Immature natural killer cell (primary cell): ENCODE measurements at regions not wholly inside any gene's neighbourhood (a gene's known extent, or its start where the extent isn't known, plus 50 kb on each side); places are given as distances from the start of the nearest gene placed in this dataset.

Experiments used
- DNase-seq, 3 donors: peaks; one replicate each; pipeline ENCODE4 v3.0.0; 2022; ENCODE audit warnings: mixed read lengths in 1 of 3
- H3K27ac Mint-ChIP-seq, 6 donors: one replicate each; pipeline ENCODE4 v1.8.0; 2020; ENCODE audit warnings: mixed read lengths in 6 of 6, mild to moderate bottlenecking in 5 of 6, inconsistent platforms in 4 of 6, moderate library complexity in 3 of 6
- H3K27me3 Mint-ChIP-seq, 3 donors: one replicate each; pipeline ENCODE4 v1.8.0; 2020 to 2021; ENCODE audit warnings: low read depth in 3 of 3, mild to moderate bottlenecking in 3 of 3, mixed read lengths in 3 of 3, moderate library complexity in 3 of 3, inconsistent platforms in 1 of 3
- H3K36me3 Mint-ChIP-seq, 3 donors: one replicate each; pipeline ENCODE4 v1.8.0; 2020; ENCODE audit warnings: mixed read lengths in 3 of 3, inconsistent platforms in 2 of 3, mild to moderate bottlenecking in 2 of 3
- H3K4me1 Mint-ChIP-seq, 2 donors: one replicate each; pipeline ENCODE4 v1.8.0; 2020; ENCODE audit warnings: inconsistent platforms in 2 of 2, mild to moderate bottlenecking in 2 of 2, mixed read lengths in 2 of 2, moderate library complexity in 1 of 2
- H3K4me3 Mint-ChIP-seq, 5 donors: one replicate each; pipeline ENCODE4 v1.8.0; 2020; ENCODE audit warnings: mild to moderate bottlenecking in 5 of 5, mixed read lengths in 5 of 5, inconsistent platforms in 3 of 5, moderate library complexity in 3 of 5
- H3K9me3 Mint-ChIP-seq, 6 donors: one replicate each; pipeline ENCODE4 v1.8.0; 2020; ENCODE audit warnings: mild to moderate bottlenecking in 6 of 6, mixed read lengths in 6 of 6, inconsistent platforms in 4 of 6, moderate library complexity in 3 of 6

GRCh38 chr20:6715401-6715941, 52.0 kb upstream of the BMP2 start:
- DNase-seq: no peak
- peaks cover 0 to 7% (median under 1%) of the 10 kb centered on the region in 3 donors for H3K27me3 Mint-ChIP-seq
- no peak overlapping the region for H3K4me3 Mint-ChIP-seq
- no peak overlapping the region for H3K27ac Mint-ChIP-seq
- no peaks in the 10 kb centered on the region for H3K4me1 Mint-ChIP-seq
- H3K9me3 Mint-ChIP-seq: peaks cover 0 to 4% (median 0%) of the 10 kb centered on the region in 6 donors
- H3K36me3 Mint-ChIP-seq: no peaks in the 10 kb centered on the region

DNA sequence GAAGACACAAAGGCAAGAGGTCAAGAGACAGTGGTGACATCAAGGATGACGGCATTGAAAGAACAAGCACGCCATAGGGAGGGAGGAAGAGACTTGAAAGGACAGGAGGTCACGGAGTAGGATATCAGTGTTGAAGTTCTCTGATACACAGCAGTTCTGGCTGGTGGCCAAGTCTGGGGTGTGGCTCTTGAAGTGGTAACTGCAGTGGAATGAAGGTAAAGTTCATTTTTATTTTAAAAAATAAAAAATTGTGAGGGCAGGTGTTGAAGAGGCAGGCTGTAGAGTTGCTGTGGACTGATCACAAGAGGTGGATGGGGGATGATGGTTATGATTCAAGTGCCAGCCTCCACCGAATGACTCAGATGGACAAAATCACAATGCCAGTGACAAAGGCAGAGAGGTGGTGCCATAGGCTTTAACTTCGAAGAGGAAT, 53.2 kb upstream of the BMP2 start:
- Mint-ChIP-seq H3K4me3 (no peak overlapping the region), H3K27ac (no peak overlapping the region), H3K36me3 (no peaks in the 10 kb centered on the region), H3K9me3 (peaks cover 0 to 4% (median 0%) of the 10 kb centered on the region in 6 donors), H3K4me1 (no peaks in the 10 kb centered on the region), H3K27me3 (peaks cover 0 to 3% (median 2%) of the 10 kb centered on the region in 3 donors)
- DNase-seq: no peak

DNA sequence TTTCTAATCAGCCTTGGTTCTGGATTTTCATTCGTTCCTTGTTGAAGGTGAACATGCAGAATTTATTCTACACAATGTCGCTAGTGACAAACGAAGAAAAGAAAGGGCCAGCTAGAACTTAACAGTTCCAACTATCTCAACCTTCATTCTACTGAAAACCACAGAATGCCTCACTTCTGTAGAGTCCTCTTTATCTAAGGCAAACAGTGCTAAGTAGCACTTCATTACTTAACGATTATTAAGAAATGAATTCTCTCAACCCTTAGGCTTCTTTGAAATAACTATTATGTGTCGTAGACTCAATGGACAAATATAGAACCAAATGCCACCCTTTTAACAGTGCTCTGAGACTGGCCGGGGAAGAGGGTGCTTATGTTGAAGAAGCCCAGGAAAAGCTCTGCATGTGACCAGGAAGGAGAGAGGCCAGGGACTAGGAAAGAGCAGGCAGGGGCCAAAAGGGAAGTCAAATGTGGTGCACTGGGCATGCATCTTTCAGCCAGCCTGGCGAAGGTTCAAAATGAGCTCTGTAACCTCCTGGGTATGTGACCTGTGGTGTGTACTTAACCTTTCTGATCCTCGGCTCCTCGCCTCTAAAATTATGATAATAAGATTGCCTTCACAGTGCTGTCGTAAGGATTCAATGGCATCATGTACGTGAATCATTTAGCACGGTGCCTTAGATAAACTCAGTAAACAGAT, 55.4 kb upstream of the BMP2 start:
- Mint-ChIP-seq H3K9me3 (peaks cover 0 to 4% (median 0%) of the 10 kb centered on the region in 6 donors), H3K36me3 (no peaks in the 10 kb centered on the region), H3K4me1 (peaks cover 7 to 8% of the 10 kb centered on the region in 2 donors), H3K27me3 (peaks cover 0 to 2% (median 0%) of the 10 kb centered on the region in 3 donors), H3K4me3 (no peak overlapping the region), H3K27ac (no peak overlapping the region)
- no peak for DNase-seq

GRCh38 chr20:6709910-6710595, 57.4 kb upstream of the BMP2 start:
- H3K27ac Mint-ChIP-seq: no peak overlapping the region
- peaks cover 19 to 22% of the 10 kb centered on the region in 2 donors for H3K4me1 Mint-ChIP-seq
- no peak for DNase-seq
- H3K36me3 Mint-ChIP-seq: no peaks in the 10 kb centered on the region
- no peak overlapping the region for H3K4me3 Mint-ChIP-seq
- peaks cover 0 to 4% (median 0%) of the 10 kb centered on the region in 6 donors for H3K9me3 Mint-ChIP-seq
- H3K27me3 Mint-ChIP-seq: peaks cover 0 to 2% (median 0%) of the 10 kb centered on the region in 3 donors

- no peak for DNase-seq
- Mint-ChIP-seq H3K4me3 (no peak overlapping the region), H3K9me3 (peaks cover 0 to 4% (median 0%) of the 10 kb centered on the region in 6 donors), H3K27me3 (peaks cover 0 to 2% (median 0%) of the 10 kb centered on the region in 3 donors), H3K36me3 (no peaks in the 10 kb centered on the region), H3K4me1 (peaks cover 26 to 35% of the 10 kb centered on the region in 2 donors), H3K27ac (no peak overlapping the region)
Measured at GRCh38 chr20:6708010-6708409, 59.5 kb upstream of the BMP2 start.

DNA sequence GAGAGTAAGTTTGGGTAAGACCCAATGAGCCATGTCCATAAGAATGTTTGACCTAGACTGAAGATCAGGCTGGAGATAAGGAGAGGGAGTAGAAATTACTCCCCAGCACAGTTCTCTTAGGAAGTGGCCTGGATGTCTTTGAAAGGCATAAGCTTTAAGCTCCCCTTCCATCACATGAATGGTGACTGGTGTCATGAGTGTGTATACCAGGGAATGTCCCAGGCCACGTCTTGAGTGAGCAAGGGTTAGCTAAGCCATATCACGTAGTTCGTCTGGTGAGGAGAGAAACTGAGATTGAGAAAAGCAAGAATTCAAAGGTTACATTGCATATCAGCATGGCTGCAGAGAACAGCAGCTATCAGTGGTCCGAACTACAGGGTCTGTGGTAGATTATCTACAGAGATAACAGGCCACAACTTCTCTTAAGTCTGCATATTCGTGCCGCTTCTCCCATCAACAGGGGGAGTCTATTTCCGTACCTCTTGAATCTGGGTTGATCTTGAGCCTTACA, 60.1 kb upstream of the BMP2 start:
- Mint-ChIP-seq H3K36me3 (no peaks in the 10 kb centered on the region), H3K27me3 (peaks cover 0 to 2% (median 0%) of the 10 kb centered on the region in 3 donors), H3K27ac (no peak overlapping the region), H3K4me3 (no peak overlapping the region), H3K4me1 (peaks cover 26 to 35% of the 10 kb centered on the region in 2 donors), H3K9me3 (peaks cover 0 to 4% (median 0%) of the 10 kb centered on the region in 6 donors)
- no peak for DNase-seq

- H3K36me3 Mint-ChIP-seq: no peaks in the 10 kb centered on the region
- H3K4me1 Mint-ChIP-seq: peaks cover 33 to 45% of the 10 kb centered on the region in 2 donors
- H3K27me3 Mint-ChIP-seq: peaks cover 0 to 2% (median 0%) of the 10 kb centered on the region in 3 donors
- DNase-seq: no peak
- H3K9me3 Mint-ChIP-seq: no peaks in the 10 kb centered on the region
- H3K4me3 Mint-ChIP-seq: no peak overlapping the region
- peak overlapping the region in 2 of 6 donors; percentile 36 to 45 for H3K27ac Mint-ChIP-seq
Measured at GRCh38 chr20:6705926-6706548, 61.4 kb upstream of the BMP2 start.

GRCh38 chr20:6705106-6705766, 62.2 kb upstream of the BMP2 start:
- DNase-seq: peak; percentile 5 to 19 (median 7)
- H3K27me3 Mint-ChIP-seq: peaks cover 0 to 2% (median 0%) of the 10 kb centered on the region in 3 donors
- H3K9me3 Mint-ChIP-seq: no peaks in the 10 kb centered on the region
- H3K4me1 Mint-ChIP-seq: peaks cover 39 to 53% of the 10 kb centered on the region in 2 donors
- peak overlapping the region in 3 of 5 donors; percentile 6 to 30 (median 23) for H3K4me3 Mint-ChIP-seq
- no peaks in the 10 kb centered on the region for H3K36me3 Mint-ChIP-seq
- peak overlapping the region in 2 of 6 donors; percentile 34 to 36 for H3K27ac Mint-ChIP-seq

GRCh38 chr20:6704132-6704861, 63.2 kb upstream of the BMP2 start:
- H3K4me3 Mint-ChIP-seq: no peak overlapping the region
- peaks cover 0 to 2% (median 0%) of the 10 kb centered on the region in 6 donors for H3K9me3 Mint-ChIP-seq
- peaks cover 39 to 57% of the 10 kb centered on the region in 2 donors for H3K4me1 Mint-ChIP-seq
- DNase-seq: no peak
- no peak overlapping the region for H3K27ac Mint-ChIP-seq
- H3K36me3 Mint-ChIP-seq: no peaks in the 10 kb centered on the region
- no peaks in the 10 kb centered on the region for H3K27me3 Mint-ChIP-seq

DNA sequence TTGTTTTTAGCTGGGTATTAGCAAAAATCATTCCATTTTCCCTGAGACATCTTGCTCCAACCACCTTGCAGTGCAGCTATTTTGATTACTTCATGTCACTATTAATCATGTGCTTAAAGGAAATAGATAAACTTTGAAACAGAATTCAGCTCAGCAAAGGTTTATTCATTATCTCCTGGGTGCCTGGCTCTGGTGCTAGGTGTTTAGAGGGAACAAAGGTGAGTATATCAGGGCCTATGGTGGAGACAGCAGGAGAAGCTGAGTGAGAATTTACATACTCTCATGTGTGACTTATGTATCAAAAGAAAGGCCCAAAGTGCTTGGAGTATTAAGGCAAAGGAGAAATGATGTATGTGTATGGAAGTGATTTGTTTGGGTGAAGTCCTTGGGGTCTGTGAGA, 63.8 kb upstream of the BMP2 start:
- H3K4me3 Mint-ChIP-seq: no peak overlapping the region
- H3K9me3 Mint-ChIP-seq: peaks cover 0 to 2% (median 0%) of the 10 kb centered on the region in 6 donors
- no peaks in the 10 kb centered on the region for H3K36me3 Mint-ChIP-seq
- no peaks in the 10 kb centered on the region for H3K27me3 Mint-ChIP-seq
- no peak overlapping the region for H3K27ac Mint-ChIP-seq
- no peak for DNase-seq
- peaks cover 39 to 57% of the 10 kb centered on the region in 2 donors for H3K4me1 Mint-ChIP-seq

GRCh38 chr20:6703047-6703446, 64.4 kb upstream of the BMP2 start:
- no peak for DNase-seq
- Mint-ChIP-seq H3K4me3 (no peak overlapping the region), H3K9me3 (peaks cover 0 to 2% (median 0%) of the 10 kb centered on the region in 6 donors), H3K27me3 (peaks cover 0 to 3% (median 2%) of the 10 kb centered on the region in 3 donors), H3K36me3 (no peaks in the 10 kb centered on the region), H3K4me1 (peaks cover 39 to 57% of the 10 kb centered on the region in 2 donors), H3K27ac (no peak overlapping the region)

GRCh38 chr20:6702144-6702543, 65.3 kb upstream of the BMP2 start:
- H3K9me3 Mint-ChIP-seq: peaks cover 0 to 5% (median 0%) of the 10 kb centered on the region in 6 donors
- H3K4me1 Mint-ChIP-seq: peaks cover 33 to 49% of the 10 kb centered on the region in 2 donors
- H3K36me3 Mint-ChIP-seq: no peaks in the 10 kb centered on the region
- no peak for DNase-seq
- peaks cover 0 to 3% (median 2%) of the 10 kb centered on the region in 3 donors for H3K27me3 Mint-ChIP-seq
- H3K27ac Mint-ChIP-seq: no peak overlapping the region
- H3K4me3 Mint-ChIP-seq: no peak overlapping the region
